Fibroblast of the aortic adventitia (primary cell): ENCODE measurements at regions not wholly inside any gene's neighbourhood (a gene's known extent, or its start where the extent isn't known, plus 50 kb on each side); places are given as distances from the start of the nearest gene placed in this dataset.

Source experiments
- DNase-seq: peaks from one replicate; pipeline ENCODE4 v3.0.0-alpha.2; 2010; ENCODE audit warnings: low read depth
- H3K4me3 ChIP-seq: 2 replicates; pipeline ENCODE4 v1.5.1; 2011; ENCODE audit warnings: low read depth, mild to moderate bottlenecking, control low read depth, low read length, moderate library complexity
- CTCF ChIP-seq: IDR thresholded peaks from 2 replicates; pipeline ENCODE4 v1.5.1; 2011; ENCODE audit warnings: mild to moderate bottlenecking, low read length, control low read depth, inconsistent platforms; ENCODE audit not compliant: insufficient read depth

GRCh38 chr11:100561323-100561722 is 125.8 kb upstream of the ARHGAP42 start:
- DNase-seq: no peak
- TF ChIP-seq CTCF: no peak
- no peak overlapping the region for H3K4me3 ChIP-seq

GRCh38 chr11:100562128-100562527 is 125.0 kb upstream of the ARHGAP42 start:
- no peak for TF ChIP-seq CTCF
- DNase-seq: peak; percentile 83
- no peak overlapping the region for H3K4me3 ChIP-seq

DNA sequence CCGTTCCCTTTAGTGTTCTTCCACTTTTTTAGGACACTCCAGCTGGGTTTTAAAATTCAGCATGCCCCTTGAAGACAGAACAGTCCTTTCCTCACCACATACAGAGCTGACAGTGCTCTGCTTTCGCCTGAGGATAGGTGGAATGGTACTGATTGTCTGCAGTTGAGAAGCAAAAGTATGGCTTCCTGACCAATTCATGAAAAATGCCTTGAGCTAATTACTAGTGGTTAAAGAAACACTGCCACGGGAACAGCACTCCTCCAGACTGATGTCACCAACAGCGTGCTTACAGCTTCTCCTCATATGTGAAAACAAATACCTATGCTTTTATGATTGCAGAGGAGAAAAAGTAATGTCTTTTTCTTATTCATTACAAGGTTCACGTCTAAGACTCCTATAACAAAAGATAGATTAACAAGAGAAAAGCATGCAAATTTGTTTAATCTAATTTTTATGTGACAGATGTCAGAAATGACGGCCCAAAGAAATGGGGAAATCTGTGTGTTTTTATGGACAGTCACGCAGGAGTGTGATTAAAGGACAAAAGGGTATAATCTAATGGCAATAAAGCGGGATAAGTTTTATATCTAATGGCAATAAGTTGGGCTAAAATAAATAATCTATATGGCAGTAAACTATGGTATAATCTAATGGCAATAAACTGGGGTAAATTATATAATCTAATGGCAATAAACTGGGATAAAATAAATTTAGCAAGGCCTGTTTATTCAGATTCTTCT is 123.4 kb upstream of the ARHGAP42 start:
- DNase-seq: no peak
- H3K4me3 ChIP-seq: no peak overlapping the region
- TF ChIP-seq CTCF: no peak

DNA sequence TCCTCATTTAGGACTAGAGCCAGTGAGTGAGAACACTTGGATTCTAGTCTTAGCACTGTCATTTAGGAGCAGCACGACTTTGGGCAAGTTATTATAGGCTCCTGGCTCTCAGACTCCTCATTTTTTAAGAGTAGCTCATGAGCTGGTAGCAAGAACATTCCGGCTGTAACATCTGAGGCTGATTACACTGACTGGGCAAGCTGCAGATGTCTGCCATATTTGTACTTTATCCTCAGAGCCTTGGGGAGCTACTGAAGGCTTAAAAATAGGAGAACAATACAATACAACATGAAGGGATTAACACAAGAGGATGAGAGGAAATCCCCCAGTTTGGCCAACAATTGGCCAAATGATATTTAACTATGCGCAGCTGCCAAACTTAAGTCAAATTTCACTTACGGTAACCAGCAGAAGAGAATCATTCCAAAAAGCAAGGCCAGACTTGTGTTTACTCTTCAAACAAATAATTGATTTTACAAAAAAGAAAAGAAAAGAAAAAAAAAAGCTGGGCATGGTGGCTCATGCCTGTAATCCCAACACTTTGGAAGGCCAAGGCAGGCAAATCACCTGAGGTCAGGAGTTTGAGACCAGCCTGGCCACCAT is 113.1 kb upstream of the ARHGAP42 start:
- no peak overlapping the region for H3K4me3 ChIP-seq
- peak; percentile 31 for DNase-seq
- no peak for TF ChIP-seq CTCF

GRCh38 chr11:100574894-100575769 is 112.0 kb upstream of the ARHGAP42 start:
- H3K4me3 ChIP-seq: no peak overlapping the region
- DNase-seq: peak; percentile 53
- TF ChIP-seq CTCF: peak; percentile 28

DNA sequence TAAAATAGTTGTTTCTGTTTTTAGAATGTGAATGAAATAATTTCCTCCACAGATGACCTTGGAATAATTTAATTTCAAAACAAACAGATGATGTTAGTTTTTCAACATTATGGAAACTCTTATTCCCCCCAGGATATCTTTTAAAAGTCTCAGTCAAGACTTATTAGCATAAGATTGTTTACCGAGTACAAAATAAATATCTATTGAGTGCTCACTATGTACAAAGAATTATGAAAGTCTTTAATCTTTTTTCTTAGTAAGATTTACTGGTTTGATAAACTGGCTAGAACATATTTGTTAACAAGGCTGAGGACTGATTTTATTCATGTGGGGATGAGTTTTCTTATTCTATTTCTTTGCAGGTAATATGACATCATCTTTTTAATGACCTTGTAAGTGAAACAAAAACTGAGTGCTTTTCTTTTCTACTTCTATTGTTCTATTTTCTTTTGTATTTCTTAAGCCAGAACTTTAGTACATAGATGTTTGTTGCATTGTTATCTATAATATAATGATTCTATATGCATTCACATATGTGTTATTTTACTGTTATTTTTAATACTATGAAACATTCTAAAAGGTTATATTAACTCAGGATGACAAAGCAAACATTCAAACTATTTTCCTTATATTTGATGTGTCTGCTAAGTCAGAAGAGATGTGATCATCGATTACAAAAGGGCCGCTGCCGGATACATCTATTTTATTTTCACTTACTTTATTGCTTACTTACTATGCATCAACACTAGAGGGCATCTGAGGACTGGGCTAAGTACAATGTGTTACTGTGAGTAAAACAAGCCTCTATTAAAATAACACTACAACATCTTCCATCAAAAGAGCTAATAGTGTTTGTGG is 111.0 kb upstream of the ARHGAP42 start:
- TF ChIP-seq CTCF: peak; percentile 85
- H3K4me3 ChIP-seq: no peak overlapping the region
- peak; percentile 76 for DNase-seq
